GM21576 (cell line): ENCODE measurements at regions not wholly inside any gene's neighbourhood (a gene's known extent, or its start where the extent isn't known, plus 50 kb on each side); places are given as distances from the start of the nearest gene placed in this dataset.

Experiments used
- ATAC-seq: cut with Tn5 transposase; IDR thresholded peaks from one replicate; pipeline ENCODE4 v1.9.1; 2021; ENCODE audit warnings: mild to moderate bottlenecking, moderate library complexity; ENCODE audit not compliant: unreplicated experiment

DNA sequence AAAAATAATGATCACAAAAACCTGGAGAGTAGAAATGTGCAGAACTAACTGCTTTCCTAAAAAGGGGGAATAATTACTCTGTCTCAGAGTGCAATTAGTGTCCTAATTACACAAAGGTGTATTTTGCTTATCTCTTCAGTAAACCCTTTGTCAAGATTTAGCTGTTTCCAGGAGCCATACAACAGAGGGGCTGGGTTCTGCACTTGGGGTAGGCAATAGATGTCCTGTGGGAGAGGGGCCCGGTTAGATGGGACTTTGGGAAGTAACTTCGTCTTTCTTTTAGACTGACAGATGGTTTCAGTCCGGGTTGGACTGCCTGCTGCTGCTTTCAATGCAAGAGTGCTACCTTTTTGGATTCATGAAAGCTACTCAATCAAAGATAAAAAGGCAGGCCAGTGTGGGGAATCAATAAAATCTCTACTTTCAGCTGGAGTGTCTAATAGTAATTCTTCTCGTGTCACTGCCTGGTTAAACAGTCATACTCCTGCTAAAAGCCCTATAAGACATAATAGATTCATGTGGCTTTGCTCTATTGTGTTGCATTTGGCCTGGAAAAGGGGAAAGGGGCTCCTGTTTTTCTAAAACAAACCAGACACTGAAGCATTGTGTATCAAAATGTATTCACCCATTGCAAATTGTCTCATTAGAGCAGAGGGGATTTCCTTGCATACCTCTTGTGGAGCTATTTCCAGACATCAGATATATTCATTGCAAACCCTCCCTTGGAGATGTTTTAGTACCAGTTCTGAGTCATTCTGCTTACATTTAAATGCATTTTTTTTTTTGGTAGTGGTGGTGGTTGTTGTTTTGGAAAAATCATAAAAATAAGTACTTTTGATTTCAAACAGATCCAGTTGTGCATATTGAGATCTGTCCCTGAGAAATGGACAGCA is 83.3 kb upstream of the PCDH8 start:
- ATAC-seq = no peak

GRCh38 chr13:52931131-52931530 is 82.7 kb upstream of the PCDH8 start:
- ATAC-seq = no peak

- no peak for ATAC-seq
These were observed 81.4 kb upstream of the PCDH8 start for GRCh38 chr13:52929846-52930245.

- no peak for ATAC-seq
These were observed 78.5 kb upstream of the PCDH8 start for GRCh38 chr13:52926971-52927370.

DNA sequence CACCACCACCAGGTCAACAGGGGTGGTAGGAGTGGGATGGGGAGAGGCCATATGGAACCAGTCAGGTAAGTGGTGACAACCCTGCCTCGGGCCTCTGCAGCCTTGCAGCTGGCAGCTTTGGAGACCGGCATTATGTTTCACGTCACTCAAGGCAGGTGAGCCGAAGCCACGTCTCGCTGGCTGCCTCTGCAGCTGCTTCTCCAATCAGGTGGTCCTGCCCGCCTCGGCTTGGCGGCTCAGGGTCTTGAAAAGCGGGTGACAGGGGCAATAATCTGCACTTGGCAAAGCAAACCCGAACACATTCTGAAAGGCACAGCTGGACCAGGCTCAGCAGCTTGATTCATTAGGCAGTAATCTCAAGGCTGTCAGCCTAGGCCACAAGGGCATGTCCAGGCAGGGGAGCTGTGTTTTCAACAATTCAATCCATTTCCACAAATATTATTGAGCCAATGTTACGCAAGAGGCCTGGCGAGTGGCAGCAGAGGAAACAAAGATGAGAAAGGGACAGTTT is 77.4 kb upstream of the PCDH8 start:
- ATAC-seq = no peak

- ATAC-seq = no peak
These were observed 76.8 kb upstream of the PCDH8 start for GRCh38 chr13:52925251-52925650.

DNA sequence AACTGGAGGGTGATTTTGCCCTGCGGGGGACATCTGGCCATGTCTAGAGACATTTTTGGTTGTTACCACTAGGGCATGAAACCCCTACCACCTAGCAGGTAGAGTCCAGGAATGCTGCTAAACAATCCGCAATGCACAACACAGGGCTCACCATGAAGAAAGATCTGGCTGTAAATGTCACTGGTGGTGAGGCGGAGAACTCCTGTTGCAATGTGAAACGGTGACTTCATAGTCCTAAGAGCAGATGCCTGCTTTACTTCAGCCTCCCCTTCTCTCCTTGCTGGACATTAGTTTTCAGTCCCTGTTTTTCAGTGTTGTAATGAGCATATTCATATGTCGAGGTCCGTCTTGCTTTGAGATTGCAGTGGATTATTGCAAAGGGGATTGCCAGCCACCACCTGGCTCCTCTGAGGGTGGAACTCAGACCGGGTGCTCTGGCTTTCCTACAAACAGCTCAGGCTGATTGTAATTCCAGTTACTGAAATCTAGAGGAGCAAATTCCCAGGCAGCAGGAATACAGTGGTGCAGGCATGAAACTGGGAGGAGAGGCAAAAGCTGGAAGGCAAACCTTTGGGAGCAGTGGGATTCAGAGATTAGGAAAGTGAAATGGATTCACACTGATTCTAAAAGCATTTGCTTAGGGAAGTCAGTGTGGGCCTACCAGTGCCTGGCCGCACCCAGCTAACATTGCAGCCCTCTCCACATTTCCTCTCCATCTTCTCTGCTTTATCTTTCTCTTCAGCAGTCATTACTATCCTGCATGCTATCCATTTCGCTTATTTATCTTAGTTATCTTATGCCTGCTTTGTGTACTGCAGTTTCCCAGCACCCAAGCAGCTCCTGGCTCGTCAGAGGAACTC is 76.1 kb upstream of the PCDH8 start:
- no peak for ATAC-seq

DNA sequence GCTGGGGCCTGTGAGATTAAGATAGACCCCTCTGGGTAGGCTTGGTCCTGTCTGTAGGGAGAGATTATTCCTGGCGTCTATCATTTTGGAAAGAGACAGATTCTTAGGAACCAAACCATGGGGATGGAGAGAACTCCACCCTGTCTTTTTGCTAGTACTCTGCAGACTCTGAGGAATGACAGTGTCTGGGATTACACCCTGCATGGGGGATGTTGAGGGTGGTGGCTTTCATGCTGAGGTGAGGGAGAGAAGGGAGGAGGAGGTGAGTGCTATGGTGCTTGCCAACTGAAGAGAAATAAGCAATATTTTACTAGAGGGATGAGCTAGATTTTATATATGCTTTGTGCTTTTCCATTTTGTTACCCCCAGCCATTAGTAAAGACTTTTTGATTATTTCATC is 74.5 kb upstream of the PCDH8 start:
- no peak for ATAC-seq

DNA sequence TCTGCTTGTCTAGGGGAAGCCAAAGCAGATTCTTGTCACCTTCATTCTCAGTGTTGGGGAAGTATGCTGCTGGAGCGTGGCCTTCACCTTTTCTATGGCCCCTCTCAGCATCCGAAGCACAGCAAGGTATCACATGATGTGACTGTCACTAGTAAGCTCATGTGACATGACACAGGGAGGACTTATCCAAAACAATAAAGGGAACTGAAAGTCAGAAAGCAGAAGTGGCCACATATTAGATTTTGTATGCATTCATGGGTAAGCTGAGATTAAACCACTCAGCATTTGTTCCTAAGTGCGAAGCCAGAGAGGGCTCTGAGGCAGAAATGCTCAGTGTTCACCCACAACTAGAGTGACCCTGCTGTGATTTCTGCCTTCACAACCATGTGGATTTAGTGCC is 72.8 kb upstream of the PCDH8 start:
- peak; percentile 99 for ATAC-seq

DNA sequence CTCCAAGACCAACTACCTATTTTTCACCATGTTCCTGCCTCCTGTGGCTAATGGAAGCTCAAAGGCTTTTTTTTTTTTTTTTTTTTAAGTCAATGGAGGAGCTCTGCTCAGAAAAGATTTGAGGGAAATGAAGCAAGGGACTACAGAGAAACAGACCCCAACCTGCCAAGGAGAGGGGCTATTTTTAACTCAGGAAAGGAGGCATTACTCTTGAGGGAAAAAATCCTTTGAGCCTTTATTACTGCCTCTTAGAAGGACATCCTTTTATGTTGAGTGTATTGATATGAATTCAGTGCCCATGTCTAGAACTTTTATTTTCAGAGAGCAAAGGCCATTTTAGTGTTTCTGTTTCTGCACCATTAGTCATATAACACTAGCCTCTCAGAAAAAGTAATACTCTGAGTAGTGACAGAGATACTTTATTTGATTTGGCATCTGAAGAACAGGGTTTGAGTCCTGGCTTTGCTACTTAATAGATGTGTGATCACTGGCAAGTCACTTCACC is 68.1 kb upstream of the PCDH8 start:
- no peak for ATAC-seq

DNA sequence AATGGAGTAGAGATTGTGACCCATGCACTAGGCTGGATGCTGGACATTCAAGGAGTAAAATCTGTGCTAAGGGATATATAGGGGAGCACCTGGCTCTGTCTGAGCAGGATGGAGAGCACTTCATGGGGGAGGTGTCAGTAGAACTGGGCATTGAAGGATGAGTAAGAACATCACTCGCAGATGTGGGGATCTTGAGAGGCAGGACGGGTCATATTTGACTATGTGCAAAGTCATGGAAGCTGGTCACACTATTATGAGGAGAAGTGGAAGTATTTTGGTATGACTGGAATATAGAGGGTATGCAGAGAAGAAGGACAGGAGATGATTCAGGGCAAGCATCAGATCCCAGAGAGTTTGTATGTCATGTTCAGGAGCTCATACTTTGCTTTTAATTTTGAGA is 62.9 kb upstream of the PCDH8 start:
- ATAC-seq = no peak

GRCh38 chr13:52910318-52910717 is 61.9 kb upstream of the PCDH8 start:
- ATAC-seq = peak; percentile 49

- no peak for ATAC-seq
These were observed 57.9 kb upstream of the PCDH8 start for GRCh38 chr13:52906122-52906903.

- ATAC-seq = no peak
These were observed 57.3 kb upstream of the PCDH8 start for GRCh38 chr13:52905701-52906100.

DNA sequence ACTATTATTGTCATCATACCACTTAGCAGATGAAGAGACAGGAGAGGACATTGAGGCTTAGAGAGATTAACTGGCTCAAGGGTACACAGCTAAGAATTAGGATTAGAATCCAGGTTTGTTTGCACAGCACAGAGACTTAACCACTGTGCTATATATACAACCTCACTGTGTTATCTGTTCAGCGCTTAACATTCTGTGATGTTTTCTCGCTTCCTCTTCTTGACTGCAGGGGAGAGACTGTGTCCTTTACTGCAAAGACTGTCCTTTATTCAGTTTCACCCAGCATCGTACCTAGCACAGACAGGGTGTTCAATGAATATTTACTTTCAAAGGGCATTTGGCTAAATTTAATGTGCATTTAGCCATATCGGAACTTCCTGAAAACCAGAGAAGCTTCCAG is 54.9 kb upstream of the PCDH8 start:
- ATAC-seq = peak; percentile 99

- ATAC-seq = no peak
These were observed 50.8 kb upstream of the PCDH8 start for GRCh38 chr13:52899206-52899605.
